ENCODE measurements at regions not wholly inside any gene's neighbourhood (a gene's known extent, or its start where the extent isn't known, plus 50 kb on each side); places are given as distances from the start of the nearest gene placed in this dataset.

GRCh38 chr4:117420948-117421347, 335.6 kb upstream of the TRAM1L1 start:
- CTCF ChIA-PET = no interaction called here

More at GRCh38 chr4:117420948-117421347, 335.6 kb upstream of the TRAM1L1 start:
- H4K20me1 ChIP-seq (replicated peaks; ENCODE audit: control insufficient read depth, extremely low read depth, insufficient read depth, low read length) = no peaks in the 10 kb centered on the region
- no peak overlapping the region for H3K27ac ChIP-seq (ENCODE audit: insufficient read depth, low read depth, low read length)
- TF ChIP-seq JUN (IDR thresholded peaks at IDR 0.05; ENCODE audit: borderline replicate concordance, insufficient read depth, insufficient read length, low read depth) = no peak
- TF ChIP-seq FOS (IDR thresholded peaks at IDR 0.05; ENCODE audit: borderline replicate concordance, insufficient read depth, low read length) = no peak
- TF ChIP-seq GATA2 (IDR thresholded peaks at IDR 0.05; ENCODE audit: insufficient read depth, insufficient read length, low read depth, low read length) = no peak
- no peak for TF ChIP-seq POLR2A (IDR thresholded peaks at IDR 0.05; ENCODE audit: low read depth, low read length)
- TF ChIP-seq POLR2AphosphoS5 (IDR thresholded peaks at IDR 0.05; ENCODE audit: insufficient read depth, low read depth, low read length) = no peak
- no peak for TF ChIP-seq EZH2 (IDR thresholded peaks at IDR 0.05; ENCODE audit: borderline replicate concordance, low read depth, low read length, severe bottlenecking)
- TF ChIP-seq MYC (IDR thresholded peaks at IDR 0.05; ENCODE audit: low read depth, low read length) = no peak
- no peak for TF ChIP-seq MAX (IDR thresholded peaks at IDR 0.05; ENCODE audit: insufficient read depth, insufficient read length)
- no peak for TF ChIP-seq CTCF (IDR thresholded peaks at IDR 0.05; ENCODE audit: extremely low read depth in 1 of 2, insufficient read depth in 1 of 2, low read depth in 1 of 2, low read length in 2 of 2)
- H3K4me1 ChIP-seq (ENCODE audit: control insufficient read depth, extremely low read depth, insufficient read depth, low read length) = no peaks in the 10 kb centered on the region
- no peak for DNase-seq (ENCODE audit: low read depth, low spot score)
- no peak overlapping the region for H3K9ac ChIP-seq (replicated peaks; ENCODE audit: extremely low read depth, insufficient read depth, low read length)
- H3K4me2 ChIP-seq (ENCODE audit: insufficient read depth, low read length) = no peak overlapping the region
- H3K79me2 ChIP-seq (ENCODE audit: control insufficient read depth, insufficient read depth, low read length) = no peaks in the 10 kb centered on the region
- H3K36me3 ChIP-seq (ENCODE audit: control insufficient read depth in 2 of 2, extremely low read depth in 1 of 2, insufficient read depth in 2 of 2, low read length in 2 of 2) = no peaks in the 10 kb centered on the region
- no peak overlapping the region for H2AFZ ChIP-seq (ENCODE audit: low read depth, low read length)
- H3K9me3 ChIP-seq (replicated peaks; ENCODE audit: control insufficient read depth, insufficient read depth, low read length) = no peaks in the 10 kb centered on the region
- dilution Hi-C loops (cut with MboI; ENCODE audit: extremely low pct_ligation_motif_present, low sequenced_read_pairs) = no loop called here
- H3K9me1 ChIP-seq (replicated peaks; ENCODE audit: control insufficient read depth, extremely low read depth, insufficient read depth, low read length) = no peaks in the 10 kb centered on the region
- POLR2A ChIA-PET = no interaction called here
- H3K4me3 ChIP-seq (replicated peaks in 1 of 3; ENCODE audit: insufficient read depth in 1 of 3, low read depth in 1 of 3, low read length in 3 of 3) = no peak overlapping the region
- intact Hi-C loops (cut with micrococcal nuclease) = no loop called here
- BruUV-seq (replicated peaks) = no TSS peak
- H3K27me3 ChIP-seq (ENCODE audit: control insufficient read depth in 2 of 2, insufficient read depth in 2 of 2, low read length in 2 of 2) = no peaks in the 10 kb centered on the region
- FAIRE-seq = no peak
